Panc1 (cell line): ENCODE measurements at regions not wholly inside any gene's neighbourhood (a gene's known extent, or its start where the extent isn't known, plus 50 kb on each side); places are given as distances from the start of the nearest gene placed in this dataset.

Experiments
- ATAC-seq: fragments of 200-7000 bp; cut with Tn5 transposase; 2 replicates; pipeline ENCODE4 v1.9.1; 2020; ENCODE audit warnings: mild to moderate bottlenecking, moderate library complexity
- BruUV-seq: library from RNA; stranded (reverse); fragments of 400-500 nt; replicated peaks from 2 replicates; lab custom pipeline; 2021; lab: Mats Ljungman, UMichigan
- CTCF ChIA-PET: fragments of 300-600 bp; sonication (Branson Sonifier 250); formaldehyde crosslinking; loops from one replicate; lab custom pipeline; 2022; ENCODE audit warnings: antibody characterized with exemption; lab: Charles Lee
- POLR2A ChIA-PET: fragments of 300-600 bp; sonication (Branson Sonifier 250); formaldehyde crosslinking; loops from one replicate; lab custom pipeline; 2022; ENCODE audit warnings: antibody characterized with exemption; lab: Charles Lee
- DNase-seq: peaks from one replicate; pipeline ENCODE4 v3.0.0-alpha.2; 2010; ENCODE audit warnings: low read depth, low spot score
- H3K27ac ChIP-seq: 2 replicates; pipeline ENCODE4 v1.5.1; 2011; ENCODE audit warnings: mild to moderate bottlenecking, low read length, inconsistent platforms
- H3K27me3 ChIP-seq: fragments of 200-500 bp; sonication (Bioruptor generic); 2 replicates; pipeline ENCODE4 v1.6.0; 2014; ENCODE audit warnings: low read length, inconsistent platforms; ENCODE audit not compliant: control insufficient read depth, insufficient read depth
- H3K36me3 ChIP-seq: fragments of 200-500 bp; sonication (Bioruptor generic); 2 replicates; pipeline ENCODE4 v1.5.1; 2014; ENCODE audit warnings: inconsistent platforms, mild to moderate bottlenecking, low read length, moderate library complexity; ENCODE audit not compliant: control insufficient read depth, insufficient read depth
- H3K4me1 ChIP-seq: 2 replicates; pipeline ENCODE4 v1.5.1; 2011; ENCODE audit warnings: inconsistent platforms, mild to moderate bottlenecking, low read length, moderate library complexity; ENCODE audit not compliant: control insufficient read depth, insufficient read depth
- H3K4me3 ChIP-seq, 2 experiments: 2 replicates each; pipeline ENCODE4 v1.5.1; 2011 to 2012; ENCODE audit warnings: low read depth in 2 of 2, low read length in 2 of 2, mild to moderate bottlenecking in 2 of 2, inconsistent platforms in 1 of 2, moderate library complexity in 1 of 2
- H3K9me3 ChIP-seq: fragments of 200-500 bp; sonication (Bioruptor generic); 2 replicates; pipeline ENCODE4 v1.5.1; 2014; ENCODE audit warnings: low read depth, mild to moderate bottlenecking, inconsistent platforms, low read length, moderate library complexity; ENCODE audit not compliant: control insufficient read depth, insufficient read depth
- POLR2AphosphoS5 ChIP-seq: IDR thresholded peaks from 2 replicates; pipeline ENCODE4 v1.6.1; 2012; ENCODE audit warnings: mild to moderate bottlenecking, low read depth, low read length, moderate library complexity
- SIN3A ChIP-seq: IDR thresholded peaks from 2 replicates; pipeline ENCODE4 v1.6.1; 2012; ENCODE audit warnings: low read depth, mild to moderate bottlenecking, low read length, moderate library complexity, borderline replicate concordance; ENCODE audit not compliant: insufficient read depth
- TCF7L2 ChIP-seq: IDR thresholded peaks from 2 replicates; pipeline ENCODE4 v1.6.1; 2011; ENCODE audit warnings: mild to moderate bottlenecking, low read depth, low read length, inconsistent platforms
- in situ Hi-C: cut with HindIII; loops from 2 replicates; pipeline ENCODE4 v1.10.0; 2016; ENCODE audit warnings: low sequenced_read_pairs, low pct_unique_long_range_greater_than_20kb
- intact Hi-C: fragments of 100-400 bp; cut with micrococcal nuclease; formaldehyde crosslinking; loops from one replicate; pipeline ENCODE4 v1.10.0; 2022; ENCODE audit not compliant: unreplicated experiment
- TF ChIP-seq, protein P1 (sequence below), 2 experiments: IDR thresholded peaks; 2 replicates each; pipeline ENCODE4 v1.6.1; 2011 to 2012; ENCODE audit warnings: low read depth in 2 of 2, control low read depth in 1 of 2, low read length in 1 of 2, mild to moderate bottlenecking in 1 of 2, moderate library complexity in 1 of 2; ENCODE audit not compliant: insufficient read depth in 1 of 2
- TF ChIP-seq, protein P2 (sequence below): fragments of 450-650 bp; IDR thresholded peaks from 2 replicates; pipeline ENCODE4 v1.5.1; 2017; ENCODE audit warnings: mild to moderate bottlenecking

GRCh38 chr12:89920866-89921265 is 212.2 kb upstream of the ATP2B1 start:
- Histone ChIP-seq H3K27ac (no peak overlapping the region), H3K4me3 (no peak overlapping the region), H3K4me1 (no peaks in the 10 kb centered on the region), H3K27me3 (no peaks in the 10 kb centered on the region), H3K9me3 (no peaks in the 10 kb centered on the region), H3K36me3 (no peaks in the 10 kb centered on the region)
- intact Hi-C loops (no loop called here), in situ Hi-C loops (no loop called here)
- DNase-seq (no peak), ATAC-seq (no peak)
- ChIA-PET CTCF (no interaction called here), POLR2A (no interaction called here)
- no TSS peak for BruUV-seq
- no peak for TF ChIP-seq POLR2AphosphoS5
- TF ChIP-seq, protein P1, sequence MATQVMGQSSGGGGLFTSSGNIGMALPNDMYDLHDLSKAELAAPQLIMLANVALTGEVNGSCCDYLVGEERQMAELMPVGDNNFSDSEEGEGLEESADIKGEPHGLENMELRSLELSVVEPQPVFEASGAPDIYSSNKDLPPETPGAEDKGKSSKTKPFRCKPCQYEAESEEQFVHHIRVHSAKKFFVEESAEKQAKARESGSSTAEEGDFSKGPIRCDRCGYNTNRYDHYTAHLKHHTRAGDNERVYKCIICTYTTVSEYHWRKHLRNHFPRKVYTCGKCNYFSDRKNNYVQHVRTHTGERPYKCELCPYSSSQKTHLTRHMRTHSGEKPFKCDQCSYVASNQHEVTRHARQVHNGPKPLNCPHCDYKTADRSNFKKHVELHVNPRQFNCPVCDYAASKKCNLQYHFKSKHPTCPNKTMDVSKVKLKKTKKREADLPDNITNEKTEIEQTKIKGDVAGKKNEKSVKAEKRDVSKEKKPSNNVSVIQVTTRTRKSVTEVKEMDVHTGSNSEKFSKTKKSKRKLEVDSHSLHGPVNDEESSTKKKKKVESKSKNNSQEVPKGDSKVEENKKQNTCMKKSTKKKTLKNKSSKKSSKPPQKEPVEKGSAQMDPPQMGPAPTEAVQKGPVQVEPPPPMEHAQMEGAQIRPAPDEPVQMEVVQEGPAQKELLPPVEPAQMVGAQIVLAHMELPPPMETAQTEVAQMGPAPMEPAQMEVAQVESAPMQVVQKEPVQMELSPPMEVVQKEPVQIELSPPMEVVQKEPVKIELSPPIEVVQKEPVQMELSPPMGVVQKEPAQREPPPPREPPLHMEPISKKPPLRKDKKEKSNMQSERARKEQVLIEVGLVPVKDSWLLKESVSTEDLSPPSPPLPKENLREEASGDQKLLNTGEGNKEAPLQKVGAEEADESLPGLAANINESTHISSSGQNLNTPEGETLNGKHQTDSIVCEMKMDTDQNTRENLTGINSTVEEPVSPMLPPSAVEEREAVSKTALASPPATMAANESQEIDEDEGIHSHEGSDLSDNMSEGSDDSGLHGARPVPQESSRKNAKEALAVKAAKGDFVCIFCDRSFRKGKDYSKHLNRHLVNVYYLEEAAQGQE (IDR thresholded peaks at IDR 0.05; ENCODE audit: insufficient read depth in 1 of 2, low read depth in 2 of 2, low read length in 1 of 2), result no peak
- TF ChIP-seq, protein P2, sequence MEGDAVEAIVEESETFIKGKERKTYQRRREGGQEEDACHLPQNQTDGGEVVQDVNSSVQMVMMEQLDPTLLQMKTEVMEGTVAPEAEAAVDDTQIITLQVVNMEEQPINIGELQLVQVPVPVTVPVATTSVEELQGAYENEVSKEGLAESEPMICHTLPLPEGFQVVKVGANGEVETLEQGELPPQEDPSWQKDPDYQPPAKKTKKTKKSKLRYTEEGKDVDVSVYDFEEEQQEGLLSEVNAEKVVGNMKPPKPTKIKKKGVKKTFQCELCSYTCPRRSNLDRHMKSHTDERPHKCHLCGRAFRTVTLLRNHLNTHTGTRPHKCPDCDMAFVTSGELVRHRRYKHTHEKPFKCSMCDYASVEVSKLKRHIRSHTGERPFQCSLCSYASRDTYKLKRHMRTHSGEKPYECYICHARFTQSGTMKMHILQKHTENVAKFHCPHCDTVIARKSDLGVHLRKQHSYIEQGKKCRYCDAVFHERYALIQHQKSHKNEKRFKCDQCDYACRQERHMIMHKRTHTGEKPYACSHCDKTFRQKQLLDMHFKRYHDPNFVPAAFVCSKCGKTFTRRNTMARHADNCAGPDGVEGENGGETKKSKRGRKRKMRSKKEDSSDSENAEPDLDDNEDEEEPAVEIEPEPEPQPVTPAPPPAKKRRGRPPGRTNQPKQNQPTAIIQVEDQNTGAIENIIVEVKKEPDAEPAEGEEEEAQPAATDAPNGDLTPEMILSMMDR, result no peak
- no peak for TF ChIP-seq SIN3A
- TF ChIP-seq TCF7L2, result no peak

DNA sequence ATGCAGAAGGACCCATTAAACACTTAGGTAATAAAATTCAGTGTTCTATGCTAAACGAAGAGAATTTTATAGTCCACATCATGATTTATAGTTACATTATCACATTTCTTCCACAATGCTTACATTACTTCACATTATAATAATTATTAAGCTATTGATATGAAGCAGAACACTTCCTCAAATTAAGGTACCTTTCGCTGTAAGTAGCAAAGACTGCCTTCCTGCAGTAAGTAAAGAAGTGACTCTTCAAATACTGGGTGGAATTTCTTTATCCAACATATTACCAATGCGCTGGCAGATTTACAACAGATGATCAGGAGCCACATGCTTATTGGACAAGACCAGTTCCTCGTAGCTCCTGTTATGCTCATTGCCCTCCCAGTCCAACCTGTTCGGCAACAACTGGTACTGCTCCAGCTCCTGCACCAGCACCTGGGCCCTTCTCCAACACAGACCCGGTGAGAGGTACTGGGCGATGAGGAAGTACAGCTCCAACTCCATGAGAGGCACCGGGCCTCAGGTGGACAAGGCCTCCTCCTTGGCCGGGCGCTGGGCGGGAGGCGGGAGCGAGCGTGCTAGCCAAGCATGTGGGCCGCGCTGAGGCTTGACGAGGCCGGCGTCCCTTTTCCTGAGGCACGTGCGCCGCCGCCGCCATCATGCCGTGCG is 210.7 kb upstream of the ATP2B1 start:
- DNase-seq, result no peak

More for the DNA sequence above, 210.7 kb upstream of the ATP2B1 start:
- H3K27ac ChIP-seq, result no peak overlapping the region
- H3K27me3 ChIP-seq, result no peaks in the 10 kb centered on the region
- intact Hi-C loops (no loop called here), in situ Hi-C loops (no loop called here)
- no peaks in the 10 kb centered on the region for H3K4me1 ChIP-seq
- ChIA-PET POLR2A (no interaction called here), CTCF (no interaction called here)
- TF ChIP-seq, protein P1 (IDR thresholded peaks at IDR 0.05; ENCODE audit: insufficient read depth in 1 of 2, low read depth in 2 of 2, low read length in 1 of 2), result no peak
- TF ChIP-seq POLR2AphosphoS5, result no peak
- no peak for TF ChIP-seq TCF7L2
- no peak for TF ChIP-seq SIN3A
- TF ChIP-seq, protein P2, result no peak
- H3K9me3 ChIP-seq, result no peaks in the 10 kb centered on the region
- H3K4me3 ChIP-seq, result no peak overlapping the region
- no peaks in the 10 kb centered on the region for H3K36me3 ChIP-seq
- BruUV-seq, result no TSS peak
- no peak for ATAC-seq
